ENCODE measurements at regions not wholly inside any gene's neighbourhood (a gene's known extent, or its start where the extent isn't known, plus 50 kb on each side); places are given as distances from the start of the nearest gene placed in this dataset.

- Histone ChIP-seq H3K9me3 (no peaks in the 10 kb centered on the region), H3K27me3 (no peaks in the 10 kb centered on the region), H3K4me1 (peaks cover 0 to 2% (median 0%) of the 10 kb centered on the region in 12 donors), H3K4me3 (no peak overlapping the region), H3K36me3 (no peaks in the 10 kb centered on the region), H3K27ac (no peak overlapping the region)
- 42 to 64% (median 57%) methylated on average over 1 of the region's 1 CpG for WGBS, 4 donors
- ATAC-seq (no peak), DNase-seq (no peak)
- intact Hi-C loops (cut with DNase I): no loop called here
- TF ChIP-seq POLR2A (IDR thresholded peaks at IDR 0.05) (no peak), CTCF (IDR thresholded peaks at IDR 0.05) (no peak)
Measured at GRCh38 chr2:156753766-156754165, 317.6 kb downstream of the GPD2 start.

- no peak for ATAC-seq
- Histone ChIP-seq H3K36me3 (no peaks in the 10 kb centered on the region), H3K27me3 (no peaks in the 10 kb centered on the region), H3K27ac (no peak overlapping the region), H3K4me3 (no peak overlapping the region), H3K4me1 (peaks cover 0 to 2% (median 0%) of the 10 kb centered on the region in 12 donors), H3K9me3 (peaks cover 0 to 8% (median 0%) of the 10 kb centered on the region in 12 donors)
- no peak for TF ChIP-seq CTCF (IDR thresholded peaks at IDR 0.05)
- TF ChIP-seq POLR2A (IDR thresholded peaks at IDR 0.05): no peak
- intact Hi-C loops (cut with DNase I): no loop called here
- DNase-seq: no peak
Measured at GRCh38 chr2:156756516-156756915, 320.3 kb downstream of the GPD2 start.

GRCh38 chr2:156763174-156763573 lies 327.0 kb downstream of the GPD2 start:
- Histone ChIP-seq H3K27me3 (no peaks in the 10 kb centered on the region), H3K27ac (peak overlapping the region in 2 of 12 donors; percentile 14 to 50), H3K4me1 (peaks cover 0 to 10% (median 0%) of the 10 kb centered on the region in 12 donors), H3K9me3 (peaks cover 0 to 8% (median 0%) of the 10 kb centered on the region in 12 donors), H3K36me3 (no peaks in the 10 kb centered on the region), H3K4me3 (no peak overlapping the region)
- peak; percentile 15 to 57 (median 42) for ATAC-seq
- DNase-seq: no peak
- TF ChIP-seq POLR2A (IDR thresholded peaks at IDR 0.05) (no peak), CTCF (IDR thresholded peaks at IDR 0.05) (no peak)
- intact Hi-C loops (cut with DNase I): no loop called here
- 33 to 49% (median 42%) methylated on average over 2 of the region's 2 CpGs for WGBS, 4 donors

GRCh38 chr2:156765043-156765442 lies 328.9 kb downstream of the GPD2 start:
- ATAC-seq: no peak
- intact Hi-C loops (cut with DNase I): no loop called here
- H3K4me3 ChIP-seq: no peak overlapping the region
- 54 to 67% (median 64%) methylated on average over 2 of the region's 2 CpGs for WGBS, 4 donors
- H3K9me3 ChIP-seq: peaks cover 0 to 18% (median 8%) of the 10 kb centered on the region in 12 donors
- H3K27ac ChIP-seq: no peak overlapping the region
- H3K27me3 ChIP-seq: no peaks in the 10 kb centered on the region
- peaks cover 0 to 10% (median 0%) of the 10 kb centered on the region in 12 donors for H3K4me1 ChIP-seq
- DNase-seq: no peak
- no peak for TF ChIP-seq POLR2A (IDR thresholded peaks at IDR 0.05)
- H3K36me3 ChIP-seq: no peaks in the 10 kb centered on the region

- Histone ChIP-seq H3K4me1 (peaks cover 0 to 10% (median 0%) of the 10 kb centered on the region in 12 donors), H3K4me3 (no peak overlapping the region), H3K36me3 (no peaks in the 10 kb centered on the region), H3K27me3 (no peaks in the 10 kb centered on the region), H3K27ac (no peak overlapping the region), H3K9me3 (peaks cover 0 to 22% (median 10%) of the 10 kb centered on the region in 12 donors)
- WGBS, 4 donors: 57 to 72% (median 67%) methylated on average over 1 of the region's 1 CpG
- no peak for ATAC-seq
- no peak for DNase-seq
- TF ChIP-seq CTCF (IDR thresholded peaks at IDR 0.05): no peak
- TF ChIP-seq POLR2A (IDR thresholded peaks at IDR 0.05): no peak
- intact Hi-C loops (cut with DNase I): no loop called here
Measured at GRCh38 chr2:156765450-156765849, 329.3 kb downstream of the GPD2 start.

Data from heart left ventricle (tissue), 16 donors.